ENCODE measurements at regions not wholly inside any gene's neighbourhood (a gene's known extent, or its start where the extent isn't known, plus 50 kb on each side); places are given as distances from the start of the nearest gene placed in this dataset.

GRCh38 chr1:14120895-14121294, 420.9 kb downstream of the PRDM2 start:
- ChIA-PET CTCF (no interaction called here), POLR2A (no interaction called here)
- Histone ChIP-seq H3K4me2 (no peak overlapping the region), H3K4me1 (no peaks in the 10 kb centered on the region), H3K27ac (no peak overlapping the region), H3K9me3 (no peaks in the 10 kb centered on the region), H3K4me3 (no peak overlapping the region)
- 0% methylated on average over 2 of the region's 2 CpGs for WGBS (ENCODE audit: missing lambda C conversion rate)
- FAIRE-seq (no peak), ATAC-seq (no peak), DNase-seq (ENCODE audit: low read depth in 1 of 2, low spot score in 1 of 2) (no peak)
- TF ChIP-seq EHMT2 (IDR thresholded peaks at IDR 0.05; ENCODE audit: low read depth) (no peak), ELK1 (IDR thresholded peaks at IDR 0.05; ENCODE audit: low read depth, low read length) (no peak), CHD2 (IDR thresholded peaks at IDR 0.05; ENCODE audit: low read length, partially characterized antibody) (no peak), HMGXB4 (CRISPR knock-in tag; IDR thresholded peaks at IDR 0.05; ENCODE audit: borderline replicate concordance) (no peak), MAZ (IDR thresholded peaks at IDR 0.05; ENCODE audit: borderline replicate concordance, low read depth, low read length) (no peak), JUN (IDR thresholded peaks at IDR 0.05) (no peak)

GRCh38 chr1:14128096-14128495, 428.1 kb downstream of the PRDM2 start:
- Histone ChIP-seq H3K4me2 (no peak overlapping the region), H3K27ac (no peak overlapping the region), H3K4me3 (no peak overlapping the region), H3K9me3 (no peaks in the 10 kb centered on the region), H3K4me1 (no peaks in the 10 kb centered on the region)
- no peak for FAIRE-seq
- TF ChIP-seq EHF (CRISPR knock-in tag; IDR thresholded peaks at IDR 0.05) = no peak
- TF ChIP-seq E2F6 (IDR thresholded peaks at IDR 0.05; ENCODE audit: borderline replicate concordance, low read depth) = no peak
- no peak for TF ChIP-seq PHF8 (IDR thresholded peaks at IDR 0.05; ENCODE audit: borderline replicate concordance, low read depth)
- TF ChIP-seq ZFP36 (IDR thresholded peaks at IDR 0.05; ENCODE audit: borderline replicate concordance, partially characterized antibody) = no peak
- TF ChIP-seq ESRRA (IDR thresholded peaks at IDR 0.05; ENCODE audit: borderline replicate concordance, low read length) = no peak
- TF ChIP-seq, protein P1, sequence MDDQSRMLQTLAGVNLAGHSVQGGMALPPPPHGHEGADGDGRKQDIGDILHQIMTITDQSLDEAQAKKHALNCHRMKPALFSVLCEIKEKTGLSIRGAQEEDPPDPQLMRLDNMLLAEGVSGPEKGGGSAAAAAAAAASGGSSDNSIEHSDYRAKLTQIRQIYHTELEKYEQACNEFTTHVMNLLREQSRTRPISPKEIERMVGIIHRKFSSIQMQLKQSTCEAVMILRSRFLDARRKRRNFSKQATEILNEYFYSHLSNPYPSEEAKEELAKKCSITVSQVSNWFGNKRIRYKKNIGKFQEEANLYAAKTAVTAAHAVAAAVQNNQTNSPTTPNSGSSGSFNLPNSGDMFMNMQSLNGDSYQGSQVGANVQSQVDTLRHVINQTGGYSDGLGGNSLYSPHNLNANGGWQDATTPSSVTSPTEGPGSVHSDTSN (IDR thresholded peaks at IDR 0.05) = no peak
- no peak for TF ChIP-seq RARB (CRISPR knock-in tag; IDR thresholded peaks at IDR 0.05)
- TF ChIP-seq RCOR1 (IDR thresholded peaks at IDR 0.05; ENCODE audit: low read depth, low read length) = no peak
- TF ChIP-seq, protein P2, sequence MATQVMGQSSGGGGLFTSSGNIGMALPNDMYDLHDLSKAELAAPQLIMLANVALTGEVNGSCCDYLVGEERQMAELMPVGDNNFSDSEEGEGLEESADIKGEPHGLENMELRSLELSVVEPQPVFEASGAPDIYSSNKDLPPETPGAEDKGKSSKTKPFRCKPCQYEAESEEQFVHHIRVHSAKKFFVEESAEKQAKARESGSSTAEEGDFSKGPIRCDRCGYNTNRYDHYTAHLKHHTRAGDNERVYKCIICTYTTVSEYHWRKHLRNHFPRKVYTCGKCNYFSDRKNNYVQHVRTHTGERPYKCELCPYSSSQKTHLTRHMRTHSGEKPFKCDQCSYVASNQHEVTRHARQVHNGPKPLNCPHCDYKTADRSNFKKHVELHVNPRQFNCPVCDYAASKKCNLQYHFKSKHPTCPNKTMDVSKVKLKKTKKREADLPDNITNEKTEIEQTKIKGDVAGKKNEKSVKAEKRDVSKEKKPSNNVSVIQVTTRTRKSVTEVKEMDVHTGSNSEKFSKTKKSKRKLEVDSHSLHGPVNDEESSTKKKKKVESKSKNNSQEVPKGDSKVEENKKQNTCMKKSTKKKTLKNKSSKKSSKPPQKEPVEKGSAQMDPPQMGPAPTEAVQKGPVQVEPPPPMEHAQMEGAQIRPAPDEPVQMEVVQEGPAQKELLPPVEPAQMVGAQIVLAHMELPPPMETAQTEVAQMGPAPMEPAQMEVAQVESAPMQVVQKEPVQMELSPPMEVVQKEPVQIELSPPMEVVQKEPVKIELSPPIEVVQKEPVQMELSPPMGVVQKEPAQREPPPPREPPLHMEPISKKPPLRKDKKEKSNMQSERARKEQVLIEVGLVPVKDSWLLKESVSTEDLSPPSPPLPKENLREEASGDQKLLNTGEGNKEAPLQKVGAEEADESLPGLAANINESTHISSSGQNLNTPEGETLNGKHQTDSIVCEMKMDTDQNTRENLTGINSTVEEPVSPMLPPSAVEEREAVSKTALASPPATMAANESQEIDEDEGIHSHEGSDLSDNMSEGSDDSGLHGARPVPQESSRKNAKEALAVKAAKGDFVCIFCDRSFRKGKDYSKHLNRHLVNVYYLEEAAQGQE (IDR thresholded peaks at IDR 0.05) = no peak
- TF ChIP-seq KDM1A (IDR thresholded peaks at IDR 0.05; ENCODE audit: low read depth) = no peak
- TF ChIP-seq FOSB (CRISPR knock-in tag; IDR thresholded peaks at IDR 0.05) = no peak
- no peak for TF ChIP-seq RAD21 (conservative IDR thresholded peaks at IDR 0.05 in 1 of 2, IDR thresholded peaks at IDR 0.05 in 1 of 2)
- no peak for TF ChIP-seq ZC3H11A (IDR thresholded peaks at IDR 0.05)
- TF ChIP-seq EP300 (IDR thresholded peaks at IDR 0.05) = no peak
- no peak for TF ChIP-seq KDM5A (IDR thresholded peaks at IDR 0.05)
- DNase-seq (ENCODE audit: low read depth in 1 of 2, low spot score in 1 of 2) = no peak
- ChIA-PET CTCF (no interaction called here), POLR2A (no interaction called here)
- ATAC-seq = no peak
- WGBS (ENCODE audit: missing lambda C conversion rate) = 0% methylated on average over 1 of the region's 1 CpG
